KBM-7 (cell line): ENCODE measurements at regions not wholly inside any gene's neighbourhood (a gene's known extent, or its start where the extent isn't known, plus 50 kb on each side); places are given as distances from the start of the nearest gene placed in this dataset.

Experiments
- DNase-seq: peaks from one replicate; pipeline ENCODE4 v3.0.0-alpha.2; 2015
- in situ Hi-C: fragments of 300-500 bp; cut with MboI; formaldehyde crosslinking; loops from 2 replicates; pipeline ENCODE4 v1.14.3; 2020; ENCODE audit warnings: low sequenced_read_pairs, low pct_unique_long_range_greater_than_20kb, mixed read lengths

DNA sequence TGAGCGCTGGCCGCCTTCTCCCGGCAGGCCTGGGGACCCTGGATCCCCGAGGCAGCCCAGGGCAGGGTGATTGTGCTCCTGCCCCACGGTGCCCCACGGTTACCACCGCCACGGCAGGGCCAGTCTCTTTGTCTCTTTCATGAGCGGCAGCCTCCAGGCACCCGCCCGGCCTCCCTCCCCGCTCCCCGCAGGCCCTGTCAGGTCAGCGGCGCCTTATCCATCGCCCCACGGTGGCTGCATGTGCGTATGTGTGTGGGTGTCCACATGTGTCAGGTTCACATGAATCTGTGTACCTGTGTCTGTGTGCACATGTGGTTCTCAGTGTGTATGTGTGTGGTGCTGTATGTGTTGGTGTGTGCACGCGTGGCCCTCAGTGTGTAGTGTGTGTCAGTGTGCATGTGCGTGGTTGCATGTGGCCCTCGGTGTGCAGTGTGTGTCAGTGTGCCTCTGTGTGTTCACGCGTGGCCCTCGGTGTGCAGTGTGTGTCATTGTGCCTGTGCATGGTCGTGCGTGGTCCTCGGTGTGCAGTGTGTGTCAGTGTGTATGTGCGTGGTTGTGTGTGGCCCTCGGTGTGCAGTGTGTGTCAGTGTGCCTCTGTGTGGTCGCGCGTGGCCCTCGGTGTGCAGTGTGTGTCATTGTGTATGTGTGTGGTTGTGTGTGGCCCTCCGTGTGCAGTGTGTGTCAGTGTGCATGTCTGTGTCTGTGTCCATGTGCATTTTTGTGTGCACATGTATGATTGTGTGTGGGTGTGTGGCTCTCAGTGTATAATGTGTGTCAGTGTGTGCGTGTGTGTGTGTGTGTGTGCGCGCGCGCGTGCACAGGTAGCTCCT, 239.2 kb upstream of the GSE1 start:
- DNase-seq: no peak
- in situ Hi-C loops: no loop called here

DNA sequence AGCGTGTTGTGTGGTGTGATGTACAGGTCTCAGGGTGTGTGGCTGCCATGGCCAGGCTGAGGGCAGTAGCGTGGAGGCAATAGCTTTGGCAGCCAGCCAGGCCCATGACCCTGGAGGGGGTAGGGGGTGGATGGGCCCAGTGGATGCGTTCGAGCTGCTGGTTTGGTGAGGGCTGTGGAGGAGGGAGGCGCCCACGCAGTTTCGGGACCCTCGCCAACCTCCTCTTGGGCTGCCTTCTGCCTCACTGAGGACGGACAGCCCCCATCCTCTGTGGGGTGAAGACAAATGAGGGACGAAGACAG, 238.6 kb upstream of the GSE1 start:
- in situ Hi-C loops: no loop called here
- no peak for DNase-seq

DNA sequence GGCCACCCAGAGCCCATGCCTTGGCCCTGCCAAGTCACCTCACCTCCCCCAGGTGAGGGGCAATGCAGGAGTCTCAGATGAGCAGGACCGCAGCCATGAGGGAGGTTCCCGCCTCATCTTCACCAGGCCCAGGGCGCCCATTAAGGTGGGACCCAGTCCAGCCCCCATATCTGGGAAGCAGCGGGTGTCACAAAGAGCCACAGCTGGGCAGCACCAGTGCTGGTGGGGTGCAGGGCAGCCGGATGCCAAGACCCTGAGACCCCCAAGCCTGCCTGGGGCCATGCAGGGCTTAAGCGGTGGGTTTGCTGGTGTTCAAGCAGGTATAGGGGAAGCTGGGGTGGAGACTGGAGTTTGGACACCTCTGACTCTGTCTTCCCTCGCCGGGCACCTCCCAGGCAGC, 237.8 kb upstream of the GSE1 start:
- in situ Hi-C loops: no loop called here
- no peak for DNase-seq

DNA sequence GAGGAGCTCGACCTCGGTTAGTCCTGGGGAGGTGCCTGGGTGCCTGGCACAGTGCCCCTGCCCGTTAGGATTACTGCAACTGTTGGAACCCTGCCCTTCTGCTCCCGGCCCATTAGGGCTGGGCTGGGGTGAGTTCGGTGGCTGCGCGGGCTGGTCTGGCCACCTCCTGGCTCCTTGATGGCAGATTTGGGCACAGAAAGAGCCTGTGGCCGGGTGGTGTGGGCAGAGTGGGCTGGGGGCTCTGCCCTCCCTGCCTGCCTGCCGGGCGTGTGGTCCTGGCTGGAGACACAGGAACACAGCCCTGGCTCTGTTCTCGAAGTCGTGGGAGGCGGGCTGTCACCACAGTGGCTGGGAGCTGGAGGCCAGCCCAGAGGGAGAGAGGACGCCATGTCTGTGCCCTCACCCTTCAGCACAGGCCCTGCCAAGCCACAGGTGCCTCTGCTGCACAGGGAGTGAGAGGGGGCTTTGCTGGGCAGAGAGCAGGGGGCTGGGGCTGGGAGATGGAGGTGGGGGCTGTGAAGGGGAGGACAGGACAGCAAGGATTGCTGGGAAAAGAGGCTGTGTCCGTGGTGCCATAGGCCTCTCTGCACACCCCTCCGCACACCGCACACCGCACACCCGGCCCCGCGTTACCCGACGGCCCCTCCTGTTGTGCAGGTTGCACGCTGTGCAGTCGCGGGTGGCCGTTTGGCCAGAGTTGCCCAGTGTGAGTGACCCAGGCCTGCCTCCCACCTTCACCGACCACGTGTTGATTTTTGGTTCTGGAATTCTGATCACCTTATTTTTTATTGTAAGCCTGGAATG, 236.6 kb upstream of the GSE1 start:
- no peak for DNase-seq
- in situ Hi-C loops: no loop called here

DNA sequence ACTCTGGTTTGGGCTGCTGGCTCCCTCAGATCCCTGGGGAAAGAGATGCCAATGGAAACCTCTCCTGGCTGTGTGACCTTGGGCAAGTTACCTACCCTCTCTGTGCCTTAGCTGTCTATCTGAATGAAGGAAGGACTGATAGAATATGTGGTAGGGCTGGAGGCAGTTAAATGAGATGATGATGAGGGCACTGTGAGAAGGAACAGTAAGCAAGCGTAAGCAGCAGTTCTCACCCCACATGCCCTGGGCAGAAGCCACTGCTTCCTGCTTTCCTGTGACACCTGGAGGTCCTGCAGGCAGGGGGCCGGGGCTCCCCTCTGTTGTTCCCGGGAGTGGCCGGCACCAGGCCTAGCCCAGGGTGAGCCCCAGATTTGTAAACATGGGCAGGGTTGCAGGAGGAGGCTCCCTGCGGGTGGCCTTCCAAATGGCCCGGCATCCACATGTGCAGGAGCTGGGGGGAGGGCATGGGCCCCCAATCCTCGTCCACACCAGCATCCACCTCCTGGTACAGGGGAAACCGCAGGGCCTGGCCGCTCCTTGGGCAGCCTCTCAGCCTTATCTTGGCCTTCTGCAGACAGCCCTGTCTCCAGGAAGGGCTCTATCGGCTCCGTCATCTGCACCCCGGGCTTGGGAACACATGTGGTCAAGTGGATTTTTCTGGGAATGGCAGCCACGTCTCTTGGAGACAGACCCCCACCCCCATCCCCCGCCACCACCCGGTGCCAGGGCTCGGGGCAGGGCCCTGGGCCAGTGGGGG, 235.6 kb upstream of the GSE1 start:
- DNase-seq: peak; percentile 90

DNA sequence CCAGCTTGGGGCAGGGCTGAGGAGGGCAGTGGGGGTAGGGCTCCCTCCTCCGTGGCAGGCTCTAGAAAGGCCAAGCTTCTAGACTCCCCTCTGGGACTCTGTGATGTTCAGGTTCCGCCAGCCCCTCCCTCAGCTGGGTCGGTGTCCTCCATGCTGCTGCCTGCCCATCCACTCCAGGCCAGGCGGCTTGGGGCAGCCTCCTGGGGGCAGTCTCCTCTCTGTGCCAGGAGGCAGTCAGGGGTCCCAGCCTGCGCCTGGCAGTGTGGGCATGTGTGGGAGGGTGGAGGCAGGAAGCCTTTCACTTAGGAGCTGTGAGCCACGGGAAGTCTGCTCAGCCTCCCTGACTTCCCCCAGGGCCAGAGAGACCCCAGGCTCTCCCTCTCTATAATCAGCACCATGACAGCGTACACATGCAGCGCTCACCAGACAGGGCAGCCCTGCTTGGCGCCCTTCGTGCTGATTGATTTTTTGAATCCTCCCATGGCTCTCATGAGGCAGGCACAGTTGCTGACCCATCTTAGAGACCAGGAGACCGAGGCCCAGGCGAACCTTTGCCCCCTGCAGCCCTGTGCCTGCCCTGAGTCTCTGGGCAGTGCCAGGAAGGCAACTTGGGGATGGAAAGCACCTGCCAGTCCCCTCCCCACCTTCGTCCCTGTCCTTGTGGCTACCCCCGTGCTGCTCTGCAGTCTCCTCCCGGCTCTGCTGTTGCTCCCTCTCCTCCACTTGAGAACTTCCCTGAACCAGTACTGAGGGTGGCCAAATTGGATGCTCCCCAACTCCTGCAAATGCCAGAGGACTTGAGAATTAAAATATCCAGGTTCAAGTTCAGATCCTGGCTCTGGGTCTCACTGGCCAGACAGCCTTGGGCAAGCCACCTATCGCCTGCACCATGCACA, 234.7 kb upstream of the GSE1 start:
- in situ Hi-C loops: no loop called here
- peak; percentile 76 for DNase-seq

More for the DNA sequence above, 235.6 kb upstream of the GSE1 start:
- in situ Hi-C loops: no loop called here

DNA sequence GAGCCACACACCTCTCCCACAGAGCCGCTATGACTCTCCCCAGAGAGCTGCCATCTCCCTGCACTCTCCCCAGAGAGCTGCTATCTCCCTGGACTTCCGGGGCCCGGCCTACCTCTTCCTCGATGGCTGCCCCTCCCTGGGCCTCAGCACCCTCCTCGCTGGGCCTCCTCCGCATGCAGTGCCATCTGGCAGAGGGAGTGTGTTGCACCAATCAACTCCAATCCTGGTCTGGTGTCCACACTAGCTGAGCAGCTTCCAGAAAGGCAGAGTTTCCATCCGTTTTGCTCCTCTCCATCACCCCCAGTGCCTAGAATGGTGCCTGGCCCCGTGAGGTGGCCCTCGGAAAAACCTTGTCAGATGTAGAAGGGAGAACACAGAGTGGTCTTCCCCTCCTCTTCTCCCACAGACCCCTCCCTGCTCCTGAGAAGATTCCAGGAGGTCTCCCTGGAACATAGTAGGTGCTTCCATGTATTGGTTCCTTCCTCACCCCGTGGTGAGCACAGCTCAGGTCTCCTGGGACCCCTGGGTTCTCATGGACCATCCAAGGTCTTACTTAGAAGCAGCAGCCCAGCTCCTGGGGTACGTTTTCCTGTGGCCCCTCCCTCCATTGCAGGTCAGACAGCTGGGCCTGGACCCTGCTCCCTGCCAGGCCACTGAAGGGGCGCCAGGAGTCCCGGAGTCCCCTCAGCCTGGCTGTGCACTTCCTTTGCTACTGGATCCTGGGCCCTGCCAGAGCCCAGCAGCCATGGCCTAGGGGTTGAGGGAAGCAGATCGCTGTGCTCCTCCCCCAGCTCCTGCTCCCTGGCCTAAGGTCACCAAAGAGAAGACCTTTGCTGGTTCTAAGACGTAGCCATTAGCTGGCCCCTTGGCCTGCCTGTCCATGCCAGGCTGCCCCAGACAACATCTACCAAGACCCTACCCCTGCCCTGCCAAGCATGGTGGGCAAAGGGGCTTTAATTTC, 233.8 kb upstream of the GSE1 start:
- in situ Hi-C loops: no loop called here
- DNase-seq: no peak

DNA sequence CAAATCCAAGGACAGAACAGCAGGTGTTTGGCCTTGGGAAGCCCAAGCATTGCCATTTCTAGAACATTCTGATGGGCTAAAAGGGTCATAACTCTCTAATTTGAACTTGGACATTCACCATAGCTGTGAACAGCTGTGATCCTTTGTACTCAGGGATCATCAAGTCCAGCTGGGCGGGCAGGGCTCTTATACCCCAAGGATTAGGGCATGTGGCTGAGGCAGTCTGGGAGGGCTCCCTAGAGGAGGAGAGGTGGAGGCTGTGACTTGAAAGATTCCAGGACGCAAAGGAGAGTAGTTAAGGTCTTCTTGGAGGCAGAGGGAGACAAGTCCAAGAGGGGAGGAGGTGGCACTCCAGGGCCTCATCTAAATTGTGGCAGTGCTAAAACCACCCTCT, 233.1 kb upstream of the GSE1 start:
- in situ Hi-C loops: no loop called here
- DNase-seq: no peak

DNA sequence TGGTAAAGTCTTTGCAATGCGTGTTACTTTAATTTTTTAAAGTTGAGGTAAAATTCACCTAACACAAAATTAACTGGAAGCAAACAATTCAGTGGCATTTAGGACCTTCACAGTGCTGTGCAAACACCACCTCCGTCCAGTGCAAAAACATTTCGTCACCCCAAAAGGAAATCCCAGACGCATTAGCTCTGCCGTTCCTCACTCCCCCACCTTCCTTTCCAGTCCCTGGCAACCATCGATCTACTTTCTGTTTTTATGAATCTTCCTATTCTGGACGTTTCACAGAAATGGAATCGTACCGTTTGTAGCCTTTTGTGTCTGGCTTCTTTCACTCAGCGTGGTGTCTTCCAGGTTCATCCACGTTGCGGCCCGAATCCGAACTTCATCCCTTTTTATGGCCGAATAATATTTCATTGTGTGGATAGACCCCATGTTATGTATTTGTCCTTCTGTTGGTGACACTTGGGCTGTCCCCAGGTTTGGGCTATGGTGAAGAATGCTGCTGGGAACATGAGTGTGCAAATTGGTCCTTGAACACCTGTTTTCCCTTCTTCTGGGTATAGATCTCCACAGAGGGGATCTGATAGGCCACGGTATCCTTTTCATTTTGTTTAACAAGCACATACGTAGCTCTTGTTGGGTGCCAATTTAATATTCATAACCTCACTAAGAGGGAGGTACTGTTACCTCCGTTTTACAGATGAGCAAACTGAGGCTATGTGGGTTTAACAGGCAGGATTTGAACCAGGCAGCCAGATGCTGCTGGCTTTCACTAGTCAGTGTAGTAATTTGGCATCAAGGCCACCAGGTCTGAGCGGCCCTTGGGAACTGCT, 232.0 kb upstream of the GSE1 start:
- in situ Hi-C loops: no loop called here

DNA sequence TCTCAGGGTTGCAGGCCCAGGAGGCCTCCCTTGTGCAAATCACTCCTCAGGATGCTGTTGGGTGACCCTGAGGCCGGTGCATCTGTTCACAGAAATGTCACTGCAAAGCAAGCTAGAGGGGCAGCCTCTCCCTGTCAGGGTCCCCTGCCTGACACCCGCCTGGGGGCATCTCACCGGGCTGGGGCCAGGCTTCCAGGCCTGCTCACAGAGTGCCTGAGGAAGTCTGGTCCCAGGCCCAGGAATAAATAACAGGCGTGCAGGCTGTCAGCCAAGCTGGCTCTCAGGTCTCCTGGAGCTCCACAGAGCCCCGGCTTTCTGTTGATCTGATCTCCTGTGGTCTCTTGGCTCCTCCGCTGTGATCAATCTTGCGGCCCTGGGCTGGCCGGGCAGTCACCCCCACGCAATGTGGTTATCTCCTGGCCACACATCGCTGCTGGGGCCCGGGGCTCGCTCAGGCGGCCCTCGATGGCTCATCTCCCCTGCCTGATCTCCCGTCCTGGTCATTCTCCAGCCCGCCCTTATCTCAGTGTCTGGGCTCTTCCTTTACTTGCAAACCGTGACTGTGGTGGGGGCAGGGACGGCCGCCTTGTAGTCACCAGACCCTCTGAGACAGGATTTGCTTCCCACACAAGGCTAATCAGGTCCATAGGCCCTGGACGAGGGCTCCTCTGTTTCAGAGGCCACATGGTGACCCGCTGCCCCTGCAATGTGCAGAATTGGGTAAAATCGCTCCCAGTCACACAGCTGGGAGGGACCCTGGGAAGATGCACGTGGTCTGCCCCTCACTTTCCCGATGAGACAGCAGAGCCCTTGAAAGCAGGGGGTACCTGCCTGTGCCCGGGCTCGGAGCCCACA, 231.2 kb upstream of the GSE1 start:
- in situ Hi-C loops: no loop called here
- DNase-seq: peak; percentile 96

More for the DNA sequence above, 232.0 kb upstream of the GSE1 start:
- peak; percentile 56 for DNase-seq

DNA sequence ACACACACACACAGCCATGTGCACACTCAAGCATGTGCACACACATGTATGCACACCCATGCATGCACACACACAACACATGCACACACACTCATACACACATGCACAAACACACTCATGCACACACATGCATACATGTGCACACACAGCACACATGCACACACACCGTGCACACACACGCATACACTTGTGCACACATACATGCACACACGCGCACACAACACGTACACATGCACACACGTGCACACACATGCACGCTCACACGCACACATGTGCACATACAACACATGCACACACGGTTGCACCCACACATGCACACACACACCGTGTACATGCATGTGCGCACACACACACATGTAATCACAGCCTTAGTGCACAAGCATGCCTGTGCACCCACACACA, 230.4 kb upstream of the GSE1 start:
- in situ Hi-C loops: no loop called here
- no peak for DNase-seq

DNA sequence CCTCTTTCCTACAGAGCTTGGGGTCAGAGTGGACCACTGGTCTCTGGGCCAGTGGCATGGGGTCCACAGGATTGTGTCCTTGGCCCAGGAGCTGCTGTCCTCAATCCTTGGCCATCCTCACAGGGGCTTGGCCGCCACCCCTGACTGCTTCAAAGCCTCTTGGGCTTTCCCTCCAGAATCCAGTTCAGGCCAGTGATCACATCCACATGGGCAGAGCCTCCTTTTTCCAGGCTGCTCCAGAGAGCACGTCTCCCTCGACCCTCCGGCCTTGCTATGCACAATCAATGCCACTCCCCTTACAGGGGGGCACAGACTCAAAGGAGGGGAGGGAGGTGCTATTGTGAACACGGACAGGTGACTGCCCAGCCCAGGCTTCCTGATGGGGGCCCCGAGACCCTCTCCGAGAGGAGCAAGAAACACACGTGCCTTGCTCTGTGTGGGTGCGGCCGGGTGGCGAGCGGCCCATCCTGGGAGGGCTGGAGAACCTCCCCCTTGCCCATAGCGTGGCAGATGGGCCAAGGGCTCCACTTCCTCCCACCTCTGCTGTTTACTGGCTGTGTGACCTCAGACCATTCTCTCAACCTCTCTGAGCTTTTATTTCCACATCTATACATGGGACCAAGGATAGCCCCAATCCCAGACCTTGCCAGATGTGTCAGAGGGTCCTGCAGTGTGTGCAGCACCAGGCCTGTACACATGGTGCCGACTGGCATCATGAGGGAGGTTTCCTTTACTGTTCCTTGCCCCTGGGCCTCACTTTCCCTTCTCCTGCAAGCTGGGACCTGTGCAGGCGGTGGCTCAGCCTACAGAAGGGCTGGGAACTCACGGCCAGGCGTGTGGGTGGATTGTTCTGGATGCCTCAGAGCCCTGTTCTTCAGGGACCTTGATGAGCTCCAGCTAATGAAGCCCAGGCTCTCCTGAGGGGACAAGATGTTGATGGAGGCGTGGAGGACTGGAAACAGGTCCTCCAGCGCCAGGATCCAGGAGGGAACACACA, 229.0 kb upstream of the GSE1 start:
- in situ Hi-C loops: no loop called here
- no peak for DNase-seq

DNA sequence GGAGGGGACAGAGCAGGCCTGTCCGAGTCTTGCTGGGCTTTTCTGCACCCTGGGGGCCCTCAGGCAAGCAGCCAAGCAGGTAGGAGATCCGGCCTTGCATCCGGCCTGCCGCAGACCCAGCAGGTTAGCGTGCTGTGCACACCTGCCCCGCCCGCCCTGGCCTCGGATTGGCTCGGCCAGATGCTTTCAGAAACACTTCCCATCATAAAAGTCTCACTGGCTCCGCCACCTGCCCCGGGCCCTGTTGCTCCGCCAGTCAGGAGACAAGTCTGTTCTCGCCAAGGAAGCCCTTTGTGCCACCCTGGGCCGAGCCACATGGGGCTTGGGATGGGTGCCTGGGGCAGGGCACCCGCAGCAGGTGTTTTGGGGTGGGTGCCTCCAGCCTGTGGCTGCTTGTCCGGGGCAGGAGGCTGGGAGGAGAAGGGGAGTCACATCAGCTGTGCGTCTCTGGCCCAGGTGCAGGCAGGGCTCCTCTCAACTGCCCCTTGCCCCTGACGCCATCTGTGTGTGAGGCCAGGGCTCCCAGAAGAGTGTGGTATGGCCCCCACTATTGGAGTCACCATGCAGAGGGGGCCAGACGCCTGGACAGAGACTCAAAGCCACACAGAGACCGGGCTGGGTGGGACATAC, 228.2 kb upstream of the GSE1 start:
- in situ Hi-C loops: no loop called here
- DNase-seq: no peak

DNA sequence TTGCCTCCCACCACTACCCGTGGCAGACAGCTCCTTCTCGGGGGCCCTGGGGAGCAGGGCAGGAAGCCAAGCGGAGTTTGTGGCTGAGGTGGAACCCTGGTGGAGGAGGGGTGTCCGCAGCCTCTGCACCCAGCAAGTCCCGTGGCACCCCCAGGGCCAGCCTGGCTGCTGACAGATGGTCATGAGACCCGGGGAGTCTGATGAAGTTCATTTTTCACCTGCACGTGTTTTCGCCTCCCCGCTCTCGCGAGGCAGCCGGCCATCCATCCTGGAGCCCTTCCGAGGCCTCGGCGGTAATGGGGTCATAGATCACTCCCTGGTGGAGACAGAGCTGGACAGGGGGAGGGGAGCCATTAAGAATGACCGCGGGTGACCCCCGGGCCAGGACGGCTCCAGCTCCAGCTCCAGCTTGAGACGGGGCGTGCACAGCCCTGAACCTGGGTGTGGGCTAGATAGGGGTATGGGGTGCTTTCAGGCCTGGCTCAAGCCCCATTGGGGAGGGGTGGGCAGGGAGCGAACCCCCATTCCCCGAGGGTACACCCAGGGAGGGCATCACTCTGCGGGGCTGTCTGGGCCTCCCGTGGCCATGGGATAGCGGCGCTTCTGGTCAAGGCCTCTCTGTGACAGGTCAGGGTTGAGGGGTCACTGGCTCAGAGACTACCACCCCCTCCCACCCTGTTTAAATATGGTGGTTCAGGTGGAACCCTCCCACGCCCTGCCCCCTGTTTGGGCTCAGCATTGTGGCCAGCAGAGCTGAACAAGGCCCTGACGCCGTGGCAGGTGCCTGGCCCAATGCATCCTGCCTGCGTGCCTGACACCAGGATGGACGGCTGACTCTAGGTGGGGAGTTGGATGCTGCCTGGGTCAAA, 227.4 kb upstream of the GSE1 start:
- no peak for DNase-seq
- in situ Hi-C loops: no loop called here
